Neural progenitor cell (in vitro differentiated cells): ENCODE measurements at regions not wholly inside any gene's neighbourhood (a gene's known extent, or its start where the extent isn't known, plus 50 kb on each side); places are given as distances from the start of the nearest gene placed in this dataset.
A peak's percentile ranks its signal among the peaks of the same experiment; 100 is the strongest.

Experiments
- DNase-seq: peaks from one replicate; pipeline ENCODE4 v3.0.0-alpha.2; 2016; ENCODE audit warnings: low spot score
- H2AFZ ChIP-seq: fragments of 200-600 bp; sonication (generic); replicated peaks from 2 replicates; pipeline ENCODE4 v1.6.1; 2016; ENCODE audit warnings: antibody characterized with exemption
- H3F3A ChIP-seq: fragments of 200-600 bp; sonication (generic); 2 replicates; pipeline ENCODE4 v1.6.1; 2016; ENCODE audit warnings: antibody characterized with exemption, low read depth
- H3K27ac ChIP-seq: fragments of 200-600 bp; sonication (generic); 2 replicates; pipeline ENCODE4 v1.5.1; 2016; ENCODE audit warnings: mild to moderate bottlenecking
- H3K27me3 ChIP-seq: fragments of 200-600 bp; sonication (generic); 2 replicates; pipeline ENCODE4 v1.6.1; 2016; ENCODE audit warnings: mild to moderate bottlenecking, moderate library complexity
- H3K36me3 ChIP-seq: fragments of 200-600 bp; sonication (generic); 2 replicates; pipeline ENCODE4 v1.5.1; 2016
- H3K4me1 ChIP-seq: fragments of 200-600 bp; sonication (generic); 2 replicates; pipeline ENCODE4 v1.6.1; 2016; ENCODE audit warnings: mixed run types
- H3K4me2 ChIP-seq: fragments of 200-600 bp; sonication (generic); 2 replicates; pipeline ENCODE4 v1.6.1; 2016
- H3K4me3 ChIP-seq: fragments of 200-600 bp; sonication (generic); 2 replicates; pipeline ENCODE4 v1.5.1; 2016
- H3K79me2 ChIP-seq: fragments of 200-600 bp; sonication (generic); 2 replicates; pipeline ENCODE4 v1.6.1; 2016; ENCODE audit warnings: low read depth
- H3K9ac ChIP-seq: fragments of 200-600 bp; sonication (generic); 2 replicates; pipeline ENCODE4 v1.6.1; 2016
- H3K9me3 ChIP-seq: fragments of 200-600 bp; sonication (generic); 2 replicates; pipeline ENCODE4 v1.5.1; 2016; ENCODE audit warnings: low read depth
- H4K20me1 ChIP-seq: fragments of 200-600 bp; sonication (generic); 2 replicates; pipeline ENCODE4 v1.6.1; 2016; ENCODE audit warnings: low read depth
- H3K27ac Mint-ChIP-seq: 3 replicates; pipeline ENCODE4 v1.8.0; 2021; ENCODE audit warnings: mixed read lengths
- H3K27me3 Mint-ChIP-seq: 2 replicates; pipeline ENCODE4 v1.8.0; 2022; ENCODE audit warnings: low read depth, mild to moderate bottlenecking, inconsistent platforms, moderate library complexity, mixed read lengths; ENCODE audit not compliant: insufficient read depth
- H3K36me3 Mint-ChIP-seq: 3 replicates; pipeline ENCODE4 v1.8.0; 2021; ENCODE audit warnings: mixed read lengths
- H3K4me1 Mint-ChIP-seq: 3 replicates; pipeline ENCODE4 v1.8.0; 2021; ENCODE audit warnings: mixed read lengths
- H3K4me3 Mint-ChIP-seq: 3 replicates; pipeline ENCODE4 v1.8.0; 2021; ENCODE audit warnings: mild to moderate bottlenecking, moderate library complexity, mixed read lengths
- H3K9me3 Mint-ChIP-seq: 3 replicates; pipeline ENCODE4 v1.8.0; 2020; ENCODE audit warnings: mixed read lengths
- CTCF ChIP-seq: fragments of 200-600 bp; sonication (generic); IDR thresholded peaks from 2 replicates; pipeline ENCODE4 v1.5.1; 2017; ENCODE audit warnings: antibody characterized with exemption, mild to moderate bottlenecking
- EZH2 ChIP-seq: fragments of 200-600 bp; sonication (generic); IDR thresholded peaks from 2 replicates; pipeline ENCODE4 v1.6.1; 2017; ENCODE audit warnings: antibody characterized with exemption, mild to moderate bottlenecking, moderate library complexity
- EZH2phosphoT487 ChIP-seq: fragments of 200-600 bp; sonication (generic); IDR thresholded peaks from 2 replicates; pipeline ENCODE4 v1.6.1; 2017; ENCODE audit warnings: antibody characterized with exemption

- Histone ChIP-seq H3K4me2 (no peak overlapping the region), H3K4me1 (no peaks in the 10 kb centered on the region), H3K27me3 (no peaks in the 10 kb centered on the region), H3K9me3 (no peaks in the 10 kb centered on the region), H2AFZ (no peak overlapping the region), H3K36me3 (no peaks in the 10 kb centered on the region), H3F3A (no peaks in the 10 kb centered on the region), H3K79me2 (no peaks in the 10 kb centered on the region), H3K4me3 (no peak overlapping the region), H4K20me1 (no peaks in the 10 kb centered on the region), H3K27ac (no peak overlapping the region), H3K9ac (no peak overlapping the region)
- H3K9me3 Mint-ChIP-seq: peaks cover 21% of the 10 kb centered on the region
- H3K4me3 Mint-ChIP-seq: peak overlapping the region; percentile 23
- no peaks in the 10 kb centered on the region for H3K36me3 Mint-ChIP-seq
- no peak for DNase-seq
- peak overlapping the region; percentile 95 for H3K27ac Mint-ChIP-seq
- no peaks in the 10 kb centered on the region for H3K27me3 Mint-ChIP-seq
- peaks cover 14% of the 10 kb centered on the region for H3K4me1 Mint-ChIP-seq
- TF ChIP-seq CTCF (no peak), EZH2 (no peak), EZH2phosphoT487 (no peak)
Observed at GRCh38 chr5:60102961-60103693, 209.6 kb upstream of the PDE4D start.

GRCh38 chr5:60101573-60101972 is 208.0 kb upstream of the PDE4D start:
- Mint-ChIP-seq H3K27me3 (no peaks in the 10 kb centered on the region), H3K36me3 (no peaks in the 10 kb centered on the region), H3K27ac (no peak overlapping the region), H3K9me3 (peaks cover 17% of the 10 kb centered on the region), H3K4me1 (peaks cover 14% of the 10 kb centered on the region), H3K4me3 (no peak overlapping the region)
- H3K27me3 ChIP-seq: no peaks in the 10 kb centered on the region
- H2AFZ ChIP-seq: no peak overlapping the region
- H3K79me2 ChIP-seq: no peaks in the 10 kb centered on the region
- H3K9ac ChIP-seq: no peak overlapping the region
- H3K9me3 ChIP-seq: no peaks in the 10 kb centered on the region
- H3K4me3 ChIP-seq: no peak overlapping the region
- no peaks in the 10 kb centered on the region for H3K4me1 ChIP-seq
- no peaks in the 10 kb centered on the region for H3F3A ChIP-seq
- H3K4me2 ChIP-seq: no peak overlapping the region
- TF ChIP-seq EZH2 (no peak), EZH2phosphoT487 (no peak), CTCF (no peak)
- H3K36me3 ChIP-seq: no peaks in the 10 kb centered on the region
- H4K20me1 ChIP-seq: no peaks in the 10 kb centered on the region
- no peak overlapping the region for H3K27ac ChIP-seq
- no peak for DNase-seq

GRCh38 chr5:60092671-60093422 is 199.3 kb upstream of the PDE4D start:
- no peak for TF ChIP-seq CTCF
- TF ChIP-seq EZH2: no peak
- no peak for TF ChIP-seq EZH2phosphoT487
- no peaks in the 10 kb centered on the region for H3K36me3 Mint-ChIP-seq
- H3K4me3 ChIP-seq: no peak overlapping the region
- no peak overlapping the region for H3K27ac Mint-ChIP-seq
- H3K36me3 ChIP-seq: peaks cover 5% of the 10 kb centered on the region
- no peaks in the 10 kb centered on the region for H3K4me1 Mint-ChIP-seq
- H3F3A ChIP-seq: no peaks in the 10 kb centered on the region
- no peak overlapping the region for H3K4me2 ChIP-seq
- H2AFZ ChIP-seq: no peak overlapping the region
- H3K27me3 ChIP-seq: no peaks in the 10 kb centered on the region
- no peak overlapping the region for H3K4me3 Mint-ChIP-seq
- no peaks in the 10 kb centered on the region for H3K27me3 Mint-ChIP-seq
- H3K9me3 Mint-ChIP-seq: peaks cover 6% of the 10 kb centered on the region
- H3K79me2 ChIP-seq: no peaks in the 10 kb centered on the region
- H4K20me1 ChIP-seq: no peaks in the 10 kb centered on the region
- no peaks in the 10 kb centered on the region for H3K4me1 ChIP-seq
- DNase-seq: no peak
- H3K27ac ChIP-seq: no peak overlapping the region
- no peak overlapping the region for H3K9ac ChIP-seq
- H3K9me3 ChIP-seq: peaks cover 8% of the 10 kb centered on the region
